ENCODE measurements at regions not wholly inside any gene's neighbourhood (a gene's known extent, or its start where the extent isn't known, plus 50 kb on each side); places are given as distances from the start of the nearest gene placed in this dataset.
"Not testable (repeated sequence)": the region's sequence is repeated elsewhere in the genome, so short reads cannot be mapped to it uniquely, and the experiment has no call there.

DNA sequence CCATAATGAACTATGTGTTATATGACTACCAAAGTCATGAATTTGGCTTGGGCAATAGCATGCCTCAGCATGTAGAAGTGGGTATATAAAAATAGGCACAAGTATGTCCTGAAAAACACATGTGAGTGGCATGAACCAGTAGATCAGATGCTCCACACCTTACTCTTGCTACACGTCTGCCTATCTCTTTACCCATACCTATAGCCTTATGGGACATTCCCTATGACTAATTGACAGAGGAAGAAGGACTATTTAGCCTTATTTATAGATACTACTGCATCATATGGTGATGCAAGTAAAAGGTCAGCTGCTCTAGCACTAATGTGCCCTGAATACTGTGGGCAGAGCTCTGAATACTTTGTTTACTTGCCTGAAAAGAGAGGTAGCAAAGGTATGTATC is 81.0 kb upstream of the ZPLD1 start:
- no peaks in the 10 kb centered on the region for H3K36me3 ChIP-seq (ENCODE audit: insufficient read depth, low read length, poor library complexity, severe bottlenecking)
- intact Hi-C loops (cut with micrococcal nuclease; ENCODE audit: unreplicated experiment), result no loop called here
- DNase-seq (ENCODE audit: low spot score), result no peak
- no peaks in the 10 kb centered on the region for H3K9me3 ChIP-seq (ENCODE audit: low read depth, low read length, poor library complexity, severe bottlenecking)
- POLR2A ChIA-PET (ENCODE audit: low non-redundant PET), result no interaction called here
- H3K4me3 ChIP-seq (ENCODE audit: low read depth, low read length, poor library complexity, severe bottlenecking), result no peak overlapping the region
- TF ChIP-seq, protein P1, sequence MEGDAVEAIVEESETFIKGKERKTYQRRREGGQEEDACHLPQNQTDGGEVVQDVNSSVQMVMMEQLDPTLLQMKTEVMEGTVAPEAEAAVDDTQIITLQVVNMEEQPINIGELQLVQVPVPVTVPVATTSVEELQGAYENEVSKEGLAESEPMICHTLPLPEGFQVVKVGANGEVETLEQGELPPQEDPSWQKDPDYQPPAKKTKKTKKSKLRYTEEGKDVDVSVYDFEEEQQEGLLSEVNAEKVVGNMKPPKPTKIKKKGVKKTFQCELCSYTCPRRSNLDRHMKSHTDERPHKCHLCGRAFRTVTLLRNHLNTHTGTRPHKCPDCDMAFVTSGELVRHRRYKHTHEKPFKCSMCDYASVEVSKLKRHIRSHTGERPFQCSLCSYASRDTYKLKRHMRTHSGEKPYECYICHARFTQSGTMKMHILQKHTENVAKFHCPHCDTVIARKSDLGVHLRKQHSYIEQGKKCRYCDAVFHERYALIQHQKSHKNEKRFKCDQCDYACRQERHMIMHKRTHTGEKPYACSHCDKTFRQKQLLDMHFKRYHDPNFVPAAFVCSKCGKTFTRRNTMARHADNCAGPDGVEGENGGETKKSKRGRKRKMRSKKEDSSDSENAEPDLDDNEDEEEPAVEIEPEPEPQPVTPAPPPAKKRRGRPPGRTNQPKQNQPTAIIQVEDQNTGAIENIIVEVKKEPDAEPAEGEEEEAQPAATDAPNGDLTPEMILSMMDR (conservative IDR thresholded peaks at IDR 0.05; ENCODE audit: low read depth, low read length), result no peak
- TF ChIP-seq EZH2 (IDR thresholded peaks at IDR 0.05; ENCODE audit: borderline replicate concordance, low read depth, low read length, poor library complexity, severe bottlenecking), result no peak
- H3K27me3 ChIP-seq (replicated peaks; ENCODE audit: insufficient read depth, low read depth, low read length, poor library complexity), result no peaks in the 10 kb centered on the region
- BruUV-seq (replicated peaks), result no TSS peak
- CTCF ChIA-PET, result no interaction called here
- no peak overlapping the region for H3K27ac ChIP-seq (ENCODE audit: low read depth, low read length, poor library complexity, severe bottlenecking)
- H3K4me1 ChIP-seq (ENCODE audit: insufficient read depth, low read length, poor library complexity, severe bottlenecking), result no peaks in the 10 kb centered on the region

DNA sequence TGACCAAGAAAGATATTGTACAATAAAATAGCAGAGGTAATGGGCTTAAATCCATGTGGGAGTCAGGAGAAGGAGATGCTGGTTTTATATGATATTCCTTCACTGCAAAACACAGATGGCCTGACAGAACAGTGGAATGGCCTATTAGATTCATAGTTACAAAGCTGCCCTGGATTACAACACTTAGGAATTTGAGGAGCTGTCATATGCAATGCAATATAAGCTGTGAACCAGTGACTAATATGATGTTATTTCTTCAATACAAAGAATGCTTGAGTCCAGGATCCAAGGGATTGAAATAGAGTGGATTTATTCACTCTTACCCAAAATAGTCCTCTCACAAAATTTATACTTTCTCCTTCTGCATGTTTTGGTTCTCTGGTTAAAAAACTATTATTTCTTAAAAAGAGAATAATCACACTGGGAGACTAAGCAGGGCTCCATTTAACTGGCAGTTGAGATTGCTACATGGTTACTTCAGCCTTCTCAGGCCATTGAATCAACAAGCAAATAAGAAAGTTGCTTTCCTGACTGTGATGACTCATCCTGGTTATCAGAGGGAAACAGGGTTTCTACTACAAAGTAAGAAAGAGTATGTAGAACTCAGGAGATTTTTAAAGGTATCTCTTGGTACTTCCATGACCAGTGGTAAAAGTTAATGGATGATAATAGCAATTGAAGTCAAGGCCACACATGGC is 79.8 kb upstream of the ZPLD1 start:
- peak; percentile 33 for DNase-seq (ENCODE audit: low spot score)
- Histone ChIP-seq H3K27me3 (replicated peaks; ENCODE audit: insufficient read depth, low read depth, low read length, poor library complexity) (no peaks in the 10 kb centered on the region), H3K9me3 (ENCODE audit: low read depth, low read length, poor library complexity, severe bottlenecking) (no peaks in the 10 kb centered on the region), H3K36me3 (ENCODE audit: insufficient read depth, low read length, poor library complexity, severe bottlenecking) (no peaks in the 10 kb centered on the region), H3K4me3 (ENCODE audit: low read depth, low read length, poor library complexity, severe bottlenecking) (no peak overlapping the region), H3K4me1 (ENCODE audit: insufficient read depth, low read length, poor library complexity, severe bottlenecking) (no peaks in the 10 kb centered on the region), H3K27ac (ENCODE audit: low read depth, low read length, poor library complexity, severe bottlenecking) (no peak overlapping the region)
- ChIA-PET CTCF (no interaction called here), POLR2A (ENCODE audit: low non-redundant PET) (no interaction called here)
- TF ChIP-seq EZH2 (IDR thresholded peaks at IDR 0.05; ENCODE audit: borderline replicate concordance, low read depth, low read length, poor library complexity, severe bottlenecking), result no peak
- TF ChIP-seq, protein P1 (conservative IDR thresholded peaks at IDR 0.05; ENCODE audit: low read depth, low read length), result no peak
- intact Hi-C loops (cut with micrococcal nuclease; ENCODE audit: unreplicated experiment), result no loop called here
- no TSS peak for BruUV-seq (replicated peaks)

DNA sequence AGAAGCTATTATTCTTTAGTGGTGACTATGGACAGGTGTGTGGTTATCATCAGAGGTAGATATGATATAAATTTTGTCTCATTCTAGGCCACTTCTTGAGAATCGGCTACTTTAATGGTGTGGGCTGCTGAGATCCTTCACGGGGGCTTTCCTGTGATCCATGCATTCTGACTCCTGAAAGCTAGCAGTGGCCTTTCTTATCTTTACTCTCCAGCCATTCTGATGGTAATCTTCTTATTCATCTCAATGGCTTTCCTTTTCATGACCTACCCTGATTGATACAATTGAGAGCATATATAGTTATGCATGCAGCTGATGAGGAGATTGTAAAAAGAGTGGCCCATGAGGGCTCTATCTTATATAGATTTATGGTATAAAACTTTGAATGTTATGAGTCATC is 78.3 kb upstream of the ZPLD1 start:
- no peak for DNase-seq (ENCODE audit: low spot score)
- CTCF ChIA-PET, result no interaction called here

DNA sequence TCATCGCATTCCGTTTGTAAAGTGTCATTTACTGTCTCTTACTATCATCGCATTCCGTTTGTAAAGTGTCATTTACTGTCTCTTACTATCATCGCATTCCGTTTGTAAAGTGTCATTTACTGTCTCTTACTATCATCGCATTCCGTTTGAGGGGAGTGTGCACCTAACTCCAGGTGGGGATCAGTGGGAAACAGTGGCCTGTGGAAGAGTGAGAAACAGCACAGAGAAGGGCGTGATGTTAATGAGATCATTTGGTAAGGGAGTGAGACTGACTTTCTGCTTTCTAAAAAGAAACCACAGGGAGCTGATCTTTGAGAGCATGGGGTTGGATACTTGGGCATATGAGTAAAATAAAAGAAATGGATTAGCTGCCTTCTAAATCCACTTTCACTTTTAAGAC is 77.5 kb upstream of the ZPLD1 start:
- CTCF ChIA-PET; H3K4me3 ChIP-seq (ENCODE audit: low read depth, low read length, poor library complexity, severe bottlenecking); H3K4me1 ChIP-seq (ENCODE audit: insufficient read depth, low read length, poor library complexity, severe bottlenecking); POLR2A ChIA-PET (ENCODE audit: low non-redundant PET); DNase-seq (ENCODE audit: low spot score); intact Hi-C loops (cut with micrococcal nuclease; ENCODE audit: unreplicated experiment); H3K36me3 ChIP-seq (ENCODE audit: insufficient read depth, low read length, poor library complexity, severe bottlenecking); H3K27me3 ChIP-seq (replicated peaks; ENCODE audit: insufficient read depth, low read depth, low read length, poor library complexity); BruUV-seq (replicated peaks); H3K27ac ChIP-seq (ENCODE audit: low read depth, low read length, poor library complexity, severe bottlenecking); H3K9me3 ChIP-seq (ENCODE audit: low read depth, low read length, poor library complexity, severe bottlenecking): not testable (repeated sequence)

More for the DNA sequence above, 78.3 kb upstream of the ZPLD1 start:
- BruUV-seq (replicated peaks), result no TSS peak
- H3K27me3 ChIP-seq (replicated peaks; ENCODE audit: insufficient read depth, low read depth, low read length, poor library complexity), result no peaks in the 10 kb centered on the region
- no peaks in the 10 kb centered on the region for H3K4me1 ChIP-seq (ENCODE audit: insufficient read depth, low read length, poor library complexity, severe bottlenecking)
- POLR2A ChIA-PET (ENCODE audit: low non-redundant PET), result no interaction called here
- intact Hi-C loops (cut with micrococcal nuclease; ENCODE audit: unreplicated experiment), result no loop called here
- TF ChIP-seq, protein P1 (conservative IDR thresholded peaks at IDR 0.05; ENCODE audit: low read depth, low read length), result no peak
- no peak for TF ChIP-seq EZH2 (IDR thresholded peaks at IDR 0.05; ENCODE audit: borderline replicate concordance, low read depth, low read length, poor library complexity, severe bottlenecking)
- no peaks in the 10 kb centered on the region for H3K9me3 ChIP-seq (ENCODE audit: low read depth, low read length, poor library complexity, severe bottlenecking)
- no peak overlapping the region for H3K27ac ChIP-seq (ENCODE audit: low read depth, low read length, poor library complexity, severe bottlenecking)
- no peaks in the 10 kb centered on the region for H3K36me3 ChIP-seq (ENCODE audit: insufficient read depth, low read length, poor library complexity, severe bottlenecking)
- H3K4me3 ChIP-seq (ENCODE audit: low read depth, low read length, poor library complexity, severe bottlenecking), result no peak overlapping the region

Data from A673 (cell line).